ENCODE measurements at regions not wholly inside any gene's neighbourhood (a gene's known extent, or its start where the extent isn't known, plus 50 kb on each side); places are given as distances from the start of the nearest gene placed in this dataset.

DNA sequence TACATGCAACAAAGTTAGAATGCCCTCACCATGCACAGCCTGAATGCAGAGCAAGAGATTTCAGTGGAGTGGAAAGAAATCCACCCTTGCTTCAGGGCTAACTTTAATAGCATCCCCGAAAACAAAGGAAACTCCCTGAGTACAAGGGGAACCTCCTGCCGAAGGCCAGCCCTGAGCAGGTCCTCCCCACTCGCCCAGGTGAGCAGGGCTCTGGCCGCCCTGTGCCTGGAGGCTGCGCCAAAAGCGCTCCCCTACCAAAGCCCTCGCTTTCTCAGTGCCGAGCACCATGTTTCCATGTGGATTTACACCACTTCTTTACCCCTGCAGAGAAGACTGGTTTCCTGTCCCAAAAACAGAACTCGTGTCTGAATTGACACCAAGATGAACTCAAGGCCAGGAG is 61.9 kb upstream of the RPS6KA2 start:
- FAIRE-seq (no peak), DNase-seq (ENCODE audit: low read depth) (no peak)
- H3K4me3 ChIP-seq (ENCODE audit: low read depth, low read length): no peak overlapping the region
- peaks cover 4% of the 10 kb centered on the region for H3K27me3 ChIP-seq (ENCODE audit: control insufficient read depth, insufficient read depth, low read length)
- no peaks in the 10 kb centered on the region for H3K36me3 ChIP-seq (ENCODE audit: control insufficient read depth, insufficient read depth, low read length)
- TF ChIP-seq, protein P1, sequence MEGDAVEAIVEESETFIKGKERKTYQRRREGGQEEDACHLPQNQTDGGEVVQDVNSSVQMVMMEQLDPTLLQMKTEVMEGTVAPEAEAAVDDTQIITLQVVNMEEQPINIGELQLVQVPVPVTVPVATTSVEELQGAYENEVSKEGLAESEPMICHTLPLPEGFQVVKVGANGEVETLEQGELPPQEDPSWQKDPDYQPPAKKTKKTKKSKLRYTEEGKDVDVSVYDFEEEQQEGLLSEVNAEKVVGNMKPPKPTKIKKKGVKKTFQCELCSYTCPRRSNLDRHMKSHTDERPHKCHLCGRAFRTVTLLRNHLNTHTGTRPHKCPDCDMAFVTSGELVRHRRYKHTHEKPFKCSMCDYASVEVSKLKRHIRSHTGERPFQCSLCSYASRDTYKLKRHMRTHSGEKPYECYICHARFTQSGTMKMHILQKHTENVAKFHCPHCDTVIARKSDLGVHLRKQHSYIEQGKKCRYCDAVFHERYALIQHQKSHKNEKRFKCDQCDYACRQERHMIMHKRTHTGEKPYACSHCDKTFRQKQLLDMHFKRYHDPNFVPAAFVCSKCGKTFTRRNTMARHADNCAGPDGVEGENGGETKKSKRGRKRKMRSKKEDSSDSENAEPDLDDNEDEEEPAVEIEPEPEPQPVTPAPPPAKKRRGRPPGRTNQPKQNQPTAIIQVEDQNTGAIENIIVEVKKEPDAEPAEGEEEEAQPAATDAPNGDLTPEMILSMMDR (IDR thresholded peaks at IDR 0.05; ENCODE audit: insufficient read depth, low read length, severe bottlenecking): no peak

DNA sequence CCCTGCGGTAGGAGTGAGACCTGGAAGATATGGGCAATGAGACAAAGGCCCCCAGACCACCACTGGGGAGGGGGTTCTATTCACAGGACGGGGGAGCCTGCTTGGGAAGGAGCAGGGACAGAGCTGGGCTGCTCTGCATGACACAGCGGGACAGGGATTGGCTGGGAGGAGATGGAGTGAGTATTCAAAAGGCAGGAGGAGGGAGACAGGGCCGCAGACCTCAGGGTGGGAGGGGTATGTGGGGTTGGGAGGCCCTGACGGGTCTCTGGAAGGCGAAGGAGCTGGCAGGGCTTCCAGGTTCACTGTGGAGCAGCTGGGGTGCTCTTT is 60.8 kb upstream of the RPS6KA2 start:
- Histone ChIP-seq H3K4me3 (ENCODE audit: low read depth, low read length) (no peak overlapping the region), H3K27me3 (ENCODE audit: control insufficient read depth, insufficient read depth, low read length) (peaks cover 4% of the 10 kb centered on the region), H3K36me3 (ENCODE audit: control insufficient read depth, insufficient read depth, low read length) (no peaks in the 10 kb centered on the region)
- TF ChIP-seq, protein P1 (IDR thresholded peaks at IDR 0.05; ENCODE audit: insufficient read depth, low read length, severe bottlenecking): no peak
- no peak for FAIRE-seq
- DNase-seq (ENCODE audit: low read depth): no peak

DNA sequence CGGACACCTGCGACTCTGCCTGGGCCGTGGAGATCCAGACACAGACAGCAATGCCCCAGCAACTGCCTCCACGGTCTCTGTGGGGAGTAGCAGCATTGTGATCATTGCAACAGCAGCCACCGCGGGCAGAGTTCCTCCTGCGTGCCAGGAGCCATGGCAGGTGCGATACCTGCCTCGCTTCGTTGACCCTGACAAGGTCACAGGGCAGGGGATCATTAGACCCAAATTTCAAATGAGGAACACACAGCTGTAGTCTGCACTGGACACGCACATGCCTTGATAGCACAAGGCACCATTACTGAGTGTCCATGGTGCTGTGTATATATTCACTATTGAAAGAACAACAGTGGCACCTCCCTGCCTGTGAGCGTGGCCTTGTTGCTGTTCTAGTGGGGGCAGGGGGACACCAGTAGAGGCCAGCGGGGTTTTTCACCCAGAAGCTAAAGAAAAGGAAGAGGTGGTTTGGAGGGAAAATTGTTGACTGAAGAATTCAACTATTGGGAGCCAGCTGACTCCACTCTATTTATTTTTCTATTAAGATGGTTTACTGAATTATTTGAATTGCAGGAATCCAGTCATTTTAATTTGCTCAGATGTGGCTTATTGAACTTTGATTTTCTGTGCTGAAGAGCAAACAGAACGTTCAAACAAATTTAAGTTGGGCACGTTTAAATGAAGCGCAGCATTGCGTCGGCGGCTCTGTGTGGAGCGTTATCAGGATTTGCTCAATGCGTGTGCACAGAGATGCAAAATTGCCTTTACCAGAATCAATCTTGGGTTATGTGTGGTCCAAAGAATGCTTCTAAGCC is 60.2 kb upstream of the RPS6KA2 start:
- TF ChIP-seq, protein P1 (IDR thresholded peaks at IDR 0.05; ENCODE audit: insufficient read depth, low read length, severe bottlenecking): no peak
- FAIRE-seq: no peak
- Histone ChIP-seq H3K4me3 (ENCODE audit: low read depth, low read length) (no peak overlapping the region), H3K36me3 (ENCODE audit: control insufficient read depth, insufficient read depth, low read length) (no peaks in the 10 kb centered on the region), H3K27me3 (ENCODE audit: control insufficient read depth, insufficient read depth, low read length) (peaks cover 4% of the 10 kb centered on the region)
- DNase-seq (ENCODE audit: low read depth): no peak

DNA sequence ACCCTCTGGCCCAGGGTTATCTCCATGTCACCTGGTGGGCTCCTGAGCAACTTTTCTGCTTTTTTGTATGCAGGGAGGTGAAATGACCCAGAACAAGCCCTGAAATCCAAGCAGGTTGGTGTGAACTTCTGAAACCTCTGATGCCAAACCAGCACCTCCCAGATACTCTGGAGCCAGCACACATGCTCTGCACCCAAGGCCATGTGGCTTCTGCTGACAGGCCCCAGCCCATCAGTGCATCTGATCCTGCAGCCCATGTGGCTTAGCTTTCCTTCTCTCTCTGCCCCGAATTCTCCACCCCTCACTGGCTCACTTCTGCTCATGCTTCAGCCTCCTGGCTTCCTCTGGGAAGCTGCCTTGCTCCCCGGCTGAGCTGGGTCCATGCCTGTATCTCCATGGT is 59.3 kb upstream of the RPS6KA2 start:
- H3K27me3 ChIP-seq (ENCODE audit: control insufficient read depth, insufficient read depth, low read length): peaks cover 4% of the 10 kb centered on the region
- TF ChIP-seq, protein P1 (IDR thresholded peaks at IDR 0.05; ENCODE audit: insufficient read depth, low read length, severe bottlenecking): no peak
- DNase-seq (ENCODE audit: low read depth) (no peak), FAIRE-seq (no peak)
- H3K36me3 ChIP-seq (ENCODE audit: control insufficient read depth, insufficient read depth, low read length): no peaks in the 10 kb centered on the region
- H3K4me3 ChIP-seq (ENCODE audit: low read depth, low read length): no peak overlapping the region

DNA sequence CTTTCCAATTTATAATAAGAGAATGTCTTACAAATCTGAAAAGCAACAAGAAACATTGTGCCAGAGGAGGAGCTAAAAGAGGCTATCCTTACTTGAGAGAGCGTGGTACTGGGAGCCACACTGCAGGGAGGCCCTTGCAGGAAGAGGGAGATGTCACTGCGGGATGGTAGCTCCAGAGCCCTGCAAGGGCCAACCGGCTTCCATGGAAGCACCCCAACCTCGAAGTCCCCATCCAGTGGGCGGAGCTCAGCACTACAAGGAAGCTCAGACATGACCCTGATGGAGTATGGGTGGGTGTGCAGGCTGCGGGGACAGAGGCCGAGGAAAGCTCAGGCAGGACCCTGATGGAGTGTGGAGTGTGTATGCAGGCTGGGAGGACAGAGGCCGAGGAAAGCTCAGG is 57.8 kb upstream of the RPS6KA2 start:
- DNase-seq (ENCODE audit: low read depth) (no peak), FAIRE-seq (no peak)
- TF ChIP-seq, protein P1 (IDR thresholded peaks at IDR 0.05; ENCODE audit: insufficient read depth, low read length, severe bottlenecking): no peak
- Histone ChIP-seq H3K27me3 (ENCODE audit: control insufficient read depth, insufficient read depth, low read length) (peaks cover 4% of the 10 kb centered on the region), H3K4me3 (ENCODE audit: low read depth, low read length) (no peak overlapping the region), H3K36me3 (ENCODE audit: control insufficient read depth, insufficient read depth, low read length) (no peaks in the 10 kb centered on the region)

DNA sequence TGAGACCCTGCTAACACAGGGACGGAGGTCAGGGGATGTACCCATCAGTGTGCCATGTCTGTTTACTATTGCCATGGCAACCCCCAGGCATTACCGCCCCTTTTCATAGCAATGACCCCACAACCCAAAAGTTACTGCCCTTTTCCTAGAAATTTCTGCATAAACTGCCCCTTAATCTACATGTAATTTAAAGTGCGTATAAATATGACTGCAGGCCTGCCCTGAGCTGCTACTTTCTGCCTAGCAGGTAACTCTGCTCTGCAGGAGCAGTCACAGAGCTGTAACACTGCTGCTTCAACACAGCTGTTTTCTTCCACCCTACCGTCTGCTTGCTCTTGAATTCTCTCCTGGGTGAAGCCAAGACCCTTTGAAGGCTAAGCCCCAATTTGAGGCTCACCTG is 57.1 kb upstream of the RPS6KA2 start:
- Histone ChIP-seq H3K36me3 (ENCODE audit: control insufficient read depth, insufficient read depth, low read length) (no peaks in the 10 kb centered on the region), H3K4me3 (ENCODE audit: low read depth, low read length) (no peak overlapping the region), H3K27me3 (ENCODE audit: control insufficient read depth, insufficient read depth, low read length) (peaks cover 4% of the 10 kb centered on the region)
- TF ChIP-seq, protein P1 (IDR thresholded peaks at IDR 0.05; ENCODE audit: insufficient read depth, low read length, severe bottlenecking): no peak
- FAIRE-seq (no peak), DNase-seq (ENCODE audit: low read depth) (no peak)
